ENCODE measurements at regions not wholly inside any gene's neighbourhood (a gene's known extent, or its start where the extent isn't known, plus 50 kb on each side); places are given as distances from the start of the nearest gene placed in this dataset.

GRCh38 chr9:20271096-20271495 lies 351.2 kb downstream of the MLLT3 start:
- Mint-ChIP-seq H3K36me3 (ENCODE audit: low read depth) (peaks cover 2% of the 10 kb centered on the region), H3K27me3 (ENCODE audit: insufficient read depth) (no peaks in the 10 kb centered on the region), H3K4me3 (no peak overlapping the region), H3K4me1 (peaks cover 8% of the 10 kb centered on the region), H3K27ac (peak overlapping the region; percentile 6), H3K9me3 (peaks cover 60% of the 10 kb centered on the region)
- peaks cover 56% of the 10 kb centered on the region for H3K9me3 ChIP-seq (ENCODE audit: control insufficient read depth, low read length)
- H3K27ac ChIP-seq (ENCODE audit: low read depth, low read length): no peak overlapping the region
- DNase-seq: no peak
- H3K36me3 ChIP-seq (ENCODE audit: control insufficient read depth, insufficient read depth, low read length): no peaks in the 10 kb centered on the region
- TF ChIP-seq, protein P1, sequence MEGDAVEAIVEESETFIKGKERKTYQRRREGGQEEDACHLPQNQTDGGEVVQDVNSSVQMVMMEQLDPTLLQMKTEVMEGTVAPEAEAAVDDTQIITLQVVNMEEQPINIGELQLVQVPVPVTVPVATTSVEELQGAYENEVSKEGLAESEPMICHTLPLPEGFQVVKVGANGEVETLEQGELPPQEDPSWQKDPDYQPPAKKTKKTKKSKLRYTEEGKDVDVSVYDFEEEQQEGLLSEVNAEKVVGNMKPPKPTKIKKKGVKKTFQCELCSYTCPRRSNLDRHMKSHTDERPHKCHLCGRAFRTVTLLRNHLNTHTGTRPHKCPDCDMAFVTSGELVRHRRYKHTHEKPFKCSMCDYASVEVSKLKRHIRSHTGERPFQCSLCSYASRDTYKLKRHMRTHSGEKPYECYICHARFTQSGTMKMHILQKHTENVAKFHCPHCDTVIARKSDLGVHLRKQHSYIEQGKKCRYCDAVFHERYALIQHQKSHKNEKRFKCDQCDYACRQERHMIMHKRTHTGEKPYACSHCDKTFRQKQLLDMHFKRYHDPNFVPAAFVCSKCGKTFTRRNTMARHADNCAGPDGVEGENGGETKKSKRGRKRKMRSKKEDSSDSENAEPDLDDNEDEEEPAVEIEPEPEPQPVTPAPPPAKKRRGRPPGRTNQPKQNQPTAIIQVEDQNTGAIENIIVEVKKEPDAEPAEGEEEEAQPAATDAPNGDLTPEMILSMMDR (conservative IDR thresholded peaks at IDR 0.05): no peak
- H3K27me3 ChIP-seq (ENCODE audit: control insufficient read depth, insufficient read depth, low read length, poor library complexity, severe bottlenecking): no peaks in the 10 kb centered on the region
- H3K4me1 ChIP-seq (ENCODE audit: control insufficient read depth, insufficient read depth, low read length): peaks cover 12% of the 10 kb centered on the region
- H3K4me3 ChIP-seq (ENCODE audit: low read length): no peak overlapping the region
- peak overlapping the region; percentile 6 for H3K9ac ChIP-seq (ENCODE audit: extremely low read depth, low read length, poor library complexity, severe bottlenecking)
- WGBS, 2 experiments (ENCODE audit: insufficient coverage in 1 of 2, insufficient read length in 1 of 2): 57 to 85% methylated on average over 1 of the region's 1 CpG

DNA sequence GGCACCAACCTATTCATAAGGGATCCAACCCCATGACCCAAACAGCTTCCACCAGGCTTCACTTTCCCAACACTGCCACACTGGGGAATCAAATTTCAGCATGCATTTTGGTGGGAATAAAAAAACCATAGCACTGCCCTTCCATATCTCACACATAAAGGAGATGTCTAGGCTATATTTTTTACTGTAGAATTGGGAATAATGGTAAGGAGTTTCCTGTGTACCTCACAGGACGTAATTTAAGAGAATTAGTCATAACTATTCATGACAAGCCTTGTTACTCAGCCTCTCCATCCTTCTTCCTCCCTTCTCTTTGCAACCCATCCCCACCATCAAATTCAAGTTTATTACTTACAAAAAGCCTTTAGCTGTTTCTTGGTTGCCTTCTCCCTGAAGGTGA lies 352.1 kb downstream of the MLLT3 start:
- Histone ChIP-seq H3K9me3 (ENCODE audit: control insufficient read depth, low read length) (peaks cover 55% of the 10 kb centered on the region), H3K27me3 (ENCODE audit: control insufficient read depth, insufficient read depth, low read length, poor library complexity, severe bottlenecking) (no peaks in the 10 kb centered on the region), H3K9ac (ENCODE audit: extremely low read depth, low read length, poor library complexity, severe bottlenecking) (no peak overlapping the region), H3K4me3 (ENCODE audit: low read length) (peak overlapping the region; percentile 56), H3K27ac (ENCODE audit: low read depth, low read length) (no peak overlapping the region), H3K36me3 (ENCODE audit: control insufficient read depth, insufficient read depth, low read length) (no peaks in the 10 kb centered on the region), H3K4me1 (ENCODE audit: control insufficient read depth, insufficient read depth, low read length) (peaks cover 12% of the 10 kb centered on the region)
- TF ChIP-seq, protein P1 (conservative IDR thresholded peaks at IDR 0.05): no peak
- DNase-seq: no peak
- H3K9me3 Mint-ChIP-seq: peaks cover 60% of the 10 kb centered on the region
- no peak overlapping the region for H3K27ac Mint-ChIP-seq
- no peaks in the 10 kb centered on the region for H3K27me3 Mint-ChIP-seq (ENCODE audit: insufficient read depth)
- H3K4me1 Mint-ChIP-seq: peaks cover 8% of the 10 kb centered on the region
- 82% methylated on average over 1 of the region's 1 CpG; no CpG with 5 or more reads in 1 of the 2 experiments for WGBS, 2 experiments (ENCODE audit: insufficient coverage in 1 of 2, insufficient read length in 1 of 2)
- H3K4me3 Mint-ChIP-seq: no peak overlapping the region
- H3K36me3 Mint-ChIP-seq (ENCODE audit: low read depth): peaks cover 5% of the 10 kb centered on the region

DNA sequence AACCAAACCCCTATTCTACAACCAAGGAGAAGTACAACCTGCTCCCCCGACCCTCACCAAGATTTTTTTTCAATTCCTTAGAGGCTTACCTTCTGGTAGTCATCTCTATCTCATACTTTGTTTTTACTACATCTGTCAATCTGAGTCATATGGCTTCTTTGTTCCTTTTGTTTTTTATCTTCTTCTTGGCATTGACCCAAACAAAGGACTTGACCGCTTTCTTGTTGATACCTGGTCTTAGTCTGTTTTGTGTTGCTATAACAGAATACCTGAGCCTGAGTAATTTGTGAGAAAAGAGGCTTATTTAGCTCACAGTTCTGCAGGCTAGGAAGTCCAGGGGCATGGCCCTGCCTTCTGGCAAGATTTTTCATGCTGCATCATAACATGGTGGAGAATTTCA lies 352.7 kb downstream of the MLLT3 start:
- H3K27ac Mint-ChIP-seq: no peak overlapping the region
- TF ChIP-seq, protein P1 (conservative IDR thresholded peaks at IDR 0.05): no peak
- Histone ChIP-seq H3K4me3 (ENCODE audit: low read length) (peak overlapping the region; percentile 56), H3K9ac (ENCODE audit: extremely low read depth, low read length, poor library complexity, severe bottlenecking) (no peak overlapping the region), H3K27ac (ENCODE audit: low read depth, low read length) (no peak overlapping the region), H3K36me3 (ENCODE audit: control insufficient read depth, insufficient read depth, low read length) (no peaks in the 10 kb centered on the region), H3K9me3 (ENCODE audit: control insufficient read depth, low read length) (peaks cover 55% of the 10 kb centered on the region), H3K4me1 (ENCODE audit: control insufficient read depth, insufficient read depth, low read length) (peaks cover 12% of the 10 kb centered on the region), H3K27me3 (ENCODE audit: control insufficient read depth, insufficient read depth, low read length, poor library complexity, severe bottlenecking) (no peaks in the 10 kb centered on the region)
- peaks cover 5% of the 10 kb centered on the region for H3K36me3 Mint-ChIP-seq (ENCODE audit: low read depth)
- peaks cover 8% of the 10 kb centered on the region for H3K4me1 Mint-ChIP-seq
- WGBS, 2 experiments (ENCODE audit: insufficient coverage in 1 of 2, insufficient read length in 1 of 2): 78 to 88% methylated on average over 1 to 2 of the region's 2 CpGs
- H3K27me3 Mint-ChIP-seq (ENCODE audit: insufficient read depth): no peaks in the 10 kb centered on the region
- peaks cover 60% of the 10 kb centered on the region for H3K9me3 Mint-ChIP-seq
- no peak overlapping the region for H3K4me3 Mint-ChIP-seq
- DNase-seq: no peak

All from endodermal cell (in vitro differentiated cells).